T-helper 2 cell treated with Interferon-gamma antibody and Interleukin-4, amounts not matched to agents 5 μg/mL and 100 μg/mL, for 36 hours (primary cell): ENCODE measurements at regions not wholly inside any gene's neighbourhood (a gene's known extent, or its start where the extent isn't known, plus 50 kb on each side); places are given as distances from the start of the nearest gene placed in this dataset.
"Not testable (repeated sequence)": the region's sequence is repeated elsewhere in the genome, so short reads cannot be mapped to it uniquely, and the experiment has no call there.

ENCODE experiments used
- DNase-seq: peaks from one replicate; pipeline ENCODE4 v3.0.0; 2021; ENCODE audit warnings: low spot score
- H3K27ac Mint-ChIP-seq: one replicate; pipeline ENCODE4 v1.8.0; 2021; ENCODE audit warnings: mild to moderate bottlenecking, mixed read lengths
- H3K27me3 Mint-ChIP-seq: one replicate; pipeline ENCODE4 v1.8.0; 2021; ENCODE audit warnings: low read depth, mixed read lengths
- H3K36me3 Mint-ChIP-seq: one replicate; pipeline ENCODE4 v1.8.0; 2021; ENCODE audit warnings: low read depth, mixed read lengths
- H3K4me1 Mint-ChIP-seq: one replicate; pipeline ENCODE4 v1.8.0; 2021; ENCODE audit warnings: low read depth, mixed read lengths
- H3K4me3 Mint-ChIP-seq: one replicate; pipeline ENCODE4 v1.8.0; 2022; ENCODE audit warnings: mild to moderate bottlenecking, moderate library complexity, mixed read lengths
- H3K9me3 Mint-ChIP-seq: one replicate; pipeline ENCODE4 v1.8.0; 2021; ENCODE audit warnings: mixed read lengths

DNA sequence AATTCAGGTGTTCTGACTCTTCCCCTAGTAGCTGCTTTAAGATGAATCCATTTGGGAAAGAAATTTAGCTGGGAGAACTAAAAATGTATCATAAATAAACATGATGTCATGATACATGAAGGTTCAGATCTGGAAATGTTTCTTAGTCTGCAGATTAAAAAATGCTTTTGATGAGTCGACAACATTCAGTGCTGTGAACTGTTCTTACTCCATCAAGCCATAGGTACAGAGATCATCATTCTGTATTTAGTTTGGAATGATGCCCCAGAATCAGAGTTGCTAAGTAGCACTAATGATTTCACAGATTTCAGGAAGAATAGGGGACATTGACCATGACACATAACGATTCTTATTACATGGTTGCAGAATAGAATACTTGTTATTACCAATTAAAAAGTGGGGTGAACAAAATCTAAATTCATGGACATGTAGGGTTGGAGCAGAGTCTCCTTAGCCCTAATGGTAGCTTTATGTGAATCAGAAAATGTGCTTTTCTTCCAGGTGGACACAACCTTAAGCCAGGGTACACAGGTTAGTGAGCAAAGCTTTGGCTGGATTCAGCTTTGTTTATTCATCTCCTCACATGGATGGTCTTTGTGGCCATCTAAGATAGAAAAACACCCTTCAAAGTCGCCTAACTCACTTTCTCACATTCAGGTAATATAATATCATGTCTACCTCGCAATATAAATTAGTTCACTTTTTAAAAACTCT, 205.4 kb upstream of the SEL1L start:
- Mint-ChIP-seq H3K4me3 (no peak overlapping the region), H3K9me3 (no peaks in the 10 kb centered on the region)

DNA sequence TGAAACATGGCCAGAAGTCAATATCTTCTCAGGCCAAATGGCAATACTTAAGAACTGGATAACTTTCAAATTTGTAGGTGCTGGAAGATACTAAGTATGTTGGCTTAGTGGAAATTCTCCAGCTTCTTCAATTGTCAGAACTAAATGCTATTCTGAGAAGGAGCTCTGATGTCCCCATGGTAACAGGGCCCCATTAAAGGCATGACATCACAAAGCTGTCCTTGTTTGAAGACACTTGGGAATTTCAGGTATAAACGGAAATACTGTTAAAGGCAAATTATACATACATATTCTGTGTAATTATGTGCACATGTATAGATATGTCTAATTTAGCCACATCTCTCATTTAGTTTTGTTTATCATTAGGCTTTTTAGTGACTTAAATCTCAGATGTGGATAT, 210.0 kb upstream of the SEL1L start:
- Mint-ChIP-seq H3K9me3 (no peaks in the 10 kb centered on the region), H3K4me1 (no peaks in the 10 kb centered on the region), H3K27ac (no peak overlapping the region), H3K36me3 (no peaks in the 10 kb centered on the region), H3K4me3 (no peak overlapping the region), H3K27me3 (no peaks in the 10 kb centered on the region)
- DNase-seq, result no peak

More for the DNA sequence above, 205.4 kb upstream of the SEL1L start:
- no peak for DNase-seq
- H3K36me3 Mint-ChIP-seq, result no peaks in the 10 kb centered on the region
- no peaks in the 10 kb centered on the region for H3K4me1 Mint-ChIP-seq
- H3K27me3 Mint-ChIP-seq, result no peaks in the 10 kb centered on the region
- no peak overlapping the region for H3K27ac Mint-ChIP-seq

DNA sequence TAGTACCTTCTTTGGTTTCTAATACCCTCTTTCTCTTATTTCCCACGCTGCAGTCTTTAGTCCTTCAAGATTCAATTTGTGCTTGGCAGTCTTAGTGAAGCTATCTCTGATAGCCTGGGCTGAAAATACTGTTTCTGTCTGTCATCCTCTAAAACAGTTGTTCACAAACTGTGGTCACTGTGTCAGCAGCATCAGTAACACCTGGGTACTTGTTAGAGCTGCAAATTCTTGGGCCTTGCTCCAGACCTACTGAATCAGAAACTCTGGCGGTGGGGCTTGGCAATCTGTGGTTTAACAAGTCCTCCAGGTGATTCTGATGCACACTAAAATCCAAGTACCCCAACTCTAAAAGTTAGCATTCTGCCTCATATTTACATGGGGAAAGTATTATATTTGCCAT, 217.5 kb upstream of the SEL1L start:
- no peak overlapping the region for H3K27ac Mint-ChIP-seq
- H3K4me1 Mint-ChIP-seq, result no peaks in the 10 kb centered on the region
- no peak overlapping the region for H3K4me3 Mint-ChIP-seq
- DNase-seq, result no peak
- no peaks in the 10 kb centered on the region for H3K9me3 Mint-ChIP-seq
- H3K27me3 Mint-ChIP-seq, result no peaks in the 10 kb centered on the region
- no peaks in the 10 kb centered on the region for H3K36me3 Mint-ChIP-seq

DNA sequence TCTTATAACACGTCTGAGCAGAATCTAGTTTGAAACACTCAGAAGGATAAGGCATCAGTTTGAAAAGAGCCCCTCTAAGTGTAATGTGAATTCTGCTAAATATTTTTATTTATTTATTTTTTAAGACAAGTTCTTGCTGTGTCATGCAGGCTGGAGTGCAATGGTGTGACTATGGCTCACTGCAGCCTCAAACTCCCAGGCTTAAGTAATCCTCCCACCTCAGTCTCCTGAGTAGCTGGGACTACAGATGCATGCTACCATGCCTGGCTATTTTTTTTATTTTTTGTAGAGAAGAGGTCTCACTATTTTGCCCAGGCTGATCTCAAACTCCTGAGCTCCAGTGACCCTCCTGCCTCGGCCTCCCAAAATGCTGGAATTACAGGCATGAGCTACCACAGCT, 225.9 kb upstream of the SEL1L start:
- H3K27ac Mint-ChIP-seq, result no peak overlapping the region
- no peak overlapping the region for H3K4me3 Mint-ChIP-seq

DNA sequence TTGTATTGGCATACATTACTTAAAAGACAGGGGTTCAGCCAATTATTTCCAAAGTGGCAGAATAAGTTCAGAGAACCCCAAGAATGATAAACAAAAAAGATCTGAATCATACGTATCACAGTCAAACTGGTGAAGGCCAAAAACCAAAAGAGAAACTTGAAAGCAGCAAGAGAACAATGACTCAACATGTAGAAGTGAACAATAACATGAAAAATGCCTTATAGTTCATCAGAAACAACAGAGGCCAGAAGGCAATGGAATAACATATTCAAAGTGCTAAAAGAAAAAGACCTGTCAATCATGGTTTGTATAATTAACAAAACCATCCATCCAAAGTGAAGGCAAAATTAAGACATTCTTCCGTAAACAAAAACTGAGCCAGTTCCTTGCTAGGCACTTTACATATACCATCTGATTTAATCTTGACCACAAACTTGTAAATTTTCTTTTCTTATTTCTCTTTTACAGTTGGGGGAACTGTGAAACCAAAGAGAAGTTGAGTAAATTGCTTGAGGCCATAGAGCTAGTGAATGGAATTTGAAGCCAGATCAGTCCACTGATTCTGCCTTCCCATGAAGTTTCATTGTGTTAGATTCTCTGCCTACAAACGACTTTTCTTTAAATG, 232.1 kb upstream of the SEL1L start:
- peak overlapping the region; percentile 58 for H3K27ac Mint-ChIP-seq
- H3K9me3 Mint-ChIP-seq, result no peaks in the 10 kb centered on the region
- no peak overlapping the region for H3K4me3 Mint-ChIP-seq
- no peaks in the 10 kb centered on the region for H3K27me3 Mint-ChIP-seq
- H3K4me1 Mint-ChIP-seq, result peaks cover 14% of the 10 kb centered on the region
- DNase-seq, result no peak
- H3K36me3 Mint-ChIP-seq, result no peaks in the 10 kb centered on the region

More for the DNA sequence above, 225.9 kb upstream of the SEL1L start:
- H3K4me1 Mint-ChIP-seq, result no peaks in the 10 kb centered on the region
- no peaks in the 10 kb centered on the region for H3K36me3 Mint-ChIP-seq
- no peaks in the 10 kb centered on the region for H3K27me3 Mint-ChIP-seq
- DNase-seq, result no peak
- peaks cover 4% of the 10 kb centered on the region for H3K9me3 Mint-ChIP-seq

DNA sequence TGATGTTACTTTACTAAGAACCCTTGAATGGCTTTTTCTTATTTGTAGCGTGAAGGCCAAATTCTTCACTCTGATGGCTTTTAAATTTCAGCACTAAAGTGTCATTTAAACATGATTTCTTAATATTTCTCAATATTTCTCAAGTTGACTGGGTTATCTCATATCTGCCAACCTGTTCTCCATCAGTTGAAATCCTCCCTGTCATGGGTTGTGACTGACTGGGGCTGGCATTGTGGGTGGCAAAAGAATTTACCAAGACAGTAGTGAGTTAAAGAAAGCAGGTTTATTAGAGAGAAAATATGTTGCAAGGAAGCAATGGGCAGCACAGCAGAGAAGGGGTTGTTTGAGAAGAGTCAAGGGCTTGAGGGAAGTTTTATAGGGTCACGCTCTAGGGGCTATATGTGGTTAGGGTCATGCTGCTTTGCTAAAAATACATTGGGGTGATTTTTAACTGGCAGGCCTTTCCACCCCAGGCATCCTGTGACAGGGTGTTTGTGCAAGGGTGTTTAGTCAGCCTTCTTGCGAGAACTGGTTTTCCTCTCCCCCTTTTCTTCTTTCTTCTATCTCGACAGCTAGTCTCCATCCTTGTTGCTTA, 232.8 kb upstream of the SEL1L start:
- peak overlapping the region; percentile 18 for H3K27ac Mint-ChIP-seq
- DNase-seq, result no peak
- H3K9me3 Mint-ChIP-seq, result no peaks in the 10 kb centered on the region
- no peaks in the 10 kb centered on the region for H3K36me3 Mint-ChIP-seq
- H3K4me3 Mint-ChIP-seq, result no peak overlapping the region
- no peaks in the 10 kb centered on the region for H3K27me3 Mint-ChIP-seq
- H3K4me1 Mint-ChIP-seq, result peaks cover 14% of the 10 kb centered on the region

DNA sequence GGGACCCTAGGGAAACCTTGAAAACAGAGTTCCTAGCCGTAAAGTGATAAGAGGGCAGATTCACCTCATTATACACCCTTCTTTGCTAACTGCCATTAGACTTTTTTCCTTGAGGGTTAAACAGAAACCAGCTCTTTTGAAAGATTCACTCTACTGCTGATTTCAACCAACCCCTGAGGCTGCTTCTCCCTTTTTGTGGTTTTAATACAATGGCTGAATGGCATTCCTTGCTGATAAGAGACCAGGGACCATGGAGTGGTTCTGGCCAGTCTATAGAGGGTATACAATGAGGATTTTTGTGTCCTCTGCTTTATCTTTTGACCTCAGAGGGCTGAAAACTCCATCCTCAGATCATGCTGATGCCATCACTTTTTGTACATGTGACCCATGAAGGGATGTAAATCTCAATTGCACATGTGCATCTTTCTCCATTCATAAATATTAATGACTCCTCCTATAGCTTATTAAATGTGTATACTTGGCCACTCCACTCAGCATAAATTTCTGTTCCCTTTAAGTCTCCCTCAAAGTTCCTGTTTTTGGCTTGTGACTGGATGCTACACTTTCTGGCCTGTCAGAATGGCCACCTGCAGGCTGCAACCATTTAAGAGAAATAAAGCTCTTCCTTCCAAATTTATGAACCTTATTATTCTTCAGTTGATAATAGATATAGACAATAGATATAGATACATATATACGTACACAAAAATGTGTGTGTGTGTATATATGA, 233.8 kb upstream of the SEL1L start:
- no peaks in the 10 kb centered on the region for H3K9me3 Mint-ChIP-seq
- no peak for DNase-seq
- H3K27me3 Mint-ChIP-seq, result no peaks in the 10 kb centered on the region
- no peaks in the 10 kb centered on the region for H3K36me3 Mint-ChIP-seq
- no peak overlapping the region for H3K4me3 Mint-ChIP-seq
- peaks cover 14% of the 10 kb centered on the region for H3K4me1 Mint-ChIP-seq
- no peak overlapping the region for H3K27ac Mint-ChIP-seq

DNA sequence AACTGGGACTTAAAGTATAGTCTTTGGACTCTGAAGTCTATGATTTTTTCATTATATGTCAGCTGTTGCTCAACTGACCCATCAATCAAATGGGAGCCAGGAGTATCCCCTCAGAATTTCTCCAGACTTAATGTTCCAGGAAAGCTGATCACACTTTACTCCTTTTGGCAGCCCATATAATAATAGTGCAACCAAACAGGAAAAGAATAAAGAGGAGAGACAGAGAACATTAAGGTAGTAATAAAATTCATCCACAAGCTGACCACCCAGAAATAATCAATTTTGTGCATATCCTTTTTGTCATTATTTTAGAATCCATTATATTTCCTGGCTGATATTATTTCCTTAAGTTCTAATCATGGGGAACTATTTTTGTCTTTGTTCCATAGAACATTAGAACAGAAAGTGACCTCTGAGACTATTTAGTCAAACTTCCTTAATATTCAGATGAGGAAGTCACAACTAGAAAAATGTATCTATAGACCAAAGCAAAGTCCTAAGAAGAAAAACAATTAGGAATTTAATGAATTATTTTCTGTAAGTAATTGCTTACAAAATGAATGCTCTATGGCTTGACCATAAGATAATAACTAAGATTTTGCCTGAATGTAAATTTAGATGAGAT, 238.1 kb upstream of the SEL1L start:
- Mint-ChIP-seq H3K36me3 (no peaks in the 10 kb centered on the region), H3K9me3 (no peaks in the 10 kb centered on the region), H3K4me1 (peaks cover 3% of the 10 kb centered on the region), H3K27me3 (no peaks in the 10 kb centered on the region), H3K27ac (no peak overlapping the region), H3K4me3 (no peak overlapping the region)
- DNase-seq, result no peak

DNA sequence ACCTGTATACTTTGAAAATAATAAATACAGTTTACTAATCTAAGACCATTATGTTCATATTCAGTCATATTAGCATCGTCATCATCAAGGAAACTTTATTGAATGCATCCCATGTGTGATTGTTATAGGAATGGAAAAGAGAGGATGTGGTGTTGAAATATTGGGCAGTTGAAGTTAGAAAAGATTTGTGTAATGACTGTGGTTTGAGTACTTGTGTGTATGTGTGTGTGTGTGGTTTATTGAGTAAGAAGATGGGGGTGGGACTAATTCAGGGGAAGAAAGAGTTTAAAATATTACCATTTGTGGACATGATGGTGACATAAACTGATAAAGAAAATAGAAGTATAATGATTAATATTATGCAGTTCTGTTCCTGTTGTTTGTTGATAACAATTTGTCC, 238.7 kb upstream of the SEL1L start:
- Mint-ChIP-seq H3K4me3 (no peak overlapping the region), H3K36me3 (no peaks in the 10 kb centered on the region), H3K9me3 (no peaks in the 10 kb centered on the region), H3K4me1 (no peaks in the 10 kb centered on the region), H3K27ac (no peak overlapping the region), H3K27me3 (no peaks in the 10 kb centered on the region)
- no peak for DNase-seq

DNA sequence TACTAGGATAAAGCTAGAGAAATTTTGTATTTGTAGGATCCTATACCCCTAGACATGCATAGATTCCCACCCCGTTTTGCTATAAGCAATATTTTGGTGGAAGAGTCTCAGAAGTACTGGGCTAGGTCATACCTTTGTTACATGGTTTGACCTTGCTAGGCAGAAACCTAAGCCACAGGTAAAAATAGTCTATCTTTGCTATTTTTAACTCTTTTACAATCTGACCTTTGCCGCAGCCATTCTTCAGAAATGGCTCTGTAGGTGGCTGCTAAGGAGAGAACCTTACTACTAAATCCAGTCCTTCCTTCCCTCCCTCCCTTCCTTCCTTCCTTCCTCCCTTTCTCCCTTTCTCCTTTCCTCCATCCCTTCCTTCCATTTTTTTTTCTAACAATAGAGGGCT, 242.9 kb upstream of the SEL1L start:
- Mint-ChIP-seq H3K36me3 (no peaks in the 10 kb centered on the region), H3K27me3 (no peaks in the 10 kb centered on the region), H3K4me1 (no peaks in the 10 kb centered on the region), H3K4me3 (no peak overlapping the region), H3K9me3 (no peaks in the 10 kb centered on the region), H3K27ac (no peak overlapping the region)
- DNase-seq, result no peak

DNA sequence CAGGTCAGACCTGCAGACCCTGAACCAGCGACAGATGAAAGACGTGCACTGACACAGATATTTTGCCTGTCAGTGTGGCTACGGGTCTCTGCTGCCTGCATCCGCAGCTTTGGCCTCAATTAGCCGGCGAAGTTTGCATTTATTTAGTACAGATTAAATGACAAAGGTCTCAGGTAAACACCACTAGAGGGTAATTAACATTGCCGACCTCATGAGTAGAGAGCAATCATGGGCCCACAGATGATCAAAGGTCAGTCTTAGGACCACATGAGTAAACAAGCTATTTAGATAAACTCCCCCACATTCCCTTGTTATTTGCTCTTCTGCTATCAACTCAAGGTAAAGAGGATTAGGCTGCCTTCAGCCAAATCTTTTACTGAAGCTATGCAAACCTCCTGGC, 248.1 kb upstream of the SEL1L start:
- not testable (repeated sequence) for H3K9me3 Mint-ChIP-seq, H3K27me3 Mint-ChIP-seq, H3K27ac Mint-ChIP-seq, H3K4me1 Mint-ChIP-seq, DNase-seq, H3K36me3 Mint-ChIP-seq, H3K4me3 Mint-ChIP-seq

DNA sequence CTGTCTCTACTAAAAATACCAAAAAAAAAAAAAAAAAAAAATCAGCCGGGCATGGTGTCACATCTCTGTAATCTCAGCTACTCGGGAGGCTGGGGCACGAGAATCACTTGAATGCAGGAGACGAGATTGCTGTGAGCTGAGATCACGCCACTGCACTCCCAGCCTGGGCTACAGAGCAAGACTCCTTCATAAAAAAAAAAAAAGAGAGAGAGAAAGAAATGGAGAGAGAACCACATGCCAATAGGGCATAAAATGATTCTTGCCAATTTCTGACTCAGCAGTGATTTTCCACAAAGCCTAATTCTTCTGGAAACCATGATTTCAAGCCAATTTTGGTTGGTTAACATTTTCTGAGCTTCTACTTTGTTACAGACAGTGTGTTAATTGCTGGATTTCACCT, 250.4 kb upstream of the SEL1L start:
- Mint-ChIP-seq H3K27ac (no peak overlapping the region), H3K27me3 (no peaks in the 10 kb centered on the region), H3K36me3 (no peaks in the 10 kb centered on the region), H3K9me3 (peaks cover 8% of the 10 kb centered on the region), H3K4me1 (no peaks in the 10 kb centered on the region), H3K4me3 (no peak overlapping the region)
- no peak for DNase-seq

DNA sequence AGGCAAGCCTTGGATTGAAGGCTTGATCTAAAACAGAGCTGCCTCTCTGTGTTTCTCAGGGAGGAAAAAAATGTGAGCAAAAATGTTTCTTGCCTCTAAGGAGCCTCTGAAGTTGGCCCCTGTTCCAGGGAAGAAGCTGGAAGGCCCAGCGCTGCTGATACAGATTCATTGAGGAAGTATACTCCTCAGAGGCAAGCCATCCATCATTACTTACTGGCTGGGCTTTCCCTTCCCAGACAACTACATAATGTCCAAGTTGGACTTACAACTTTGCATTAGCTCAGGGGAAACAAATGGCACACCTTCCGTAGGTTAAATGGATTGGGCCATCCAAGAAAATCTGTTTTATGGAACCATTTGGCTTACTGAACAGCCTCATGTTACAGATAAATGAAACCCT, 263.7 kb upstream of the SEL1L start:
- Mint-ChIP-seq H3K36me3 (no peaks in the 10 kb centered on the region), H3K4me1 (no peaks in the 10 kb centered on the region), H3K27ac (no peak overlapping the region), H3K4me3 (no peak overlapping the region), H3K27me3 (no peaks in the 10 kb centered on the region), H3K9me3 (no peaks in the 10 kb centered on the region)
- no peak for DNase-seq

DNA sequence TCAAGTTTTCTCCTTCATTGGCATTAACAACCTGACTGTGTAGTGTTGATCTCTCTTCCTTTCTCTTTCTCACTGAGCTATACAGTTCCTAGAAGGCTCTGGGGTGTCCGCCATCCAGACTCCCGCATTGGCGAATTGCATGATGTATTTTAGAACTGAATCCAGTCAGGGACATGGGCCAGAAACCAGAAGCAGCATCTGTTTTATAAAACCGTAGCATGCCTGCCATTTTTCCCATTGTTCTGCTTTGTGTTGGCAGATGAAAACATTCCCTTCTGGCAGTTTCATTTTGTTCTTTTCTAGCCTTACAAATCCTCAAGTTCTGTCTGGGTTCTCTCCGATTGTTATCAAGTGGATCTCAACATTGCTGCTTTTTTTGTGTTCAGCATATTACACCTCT, 268.3 kb upstream of the SEL1L start:
- no peaks in the 10 kb centered on the region for H3K27me3 Mint-ChIP-seq
- DNase-seq, result no peak
- H3K4me3 Mint-ChIP-seq, result no peak overlapping the region
- no peaks in the 10 kb centered on the region for H3K36me3 Mint-ChIP-seq
- no peaks in the 10 kb centered on the region for H3K9me3 Mint-ChIP-seq
- no peaks in the 10 kb centered on the region for H3K4me1 Mint-ChIP-seq
- no peak overlapping the region for H3K27ac Mint-ChIP-seq
